ENCODE measurements at regions not wholly inside any gene's neighbourhood (a gene's known extent, or its start where the extent isn't known, plus 50 kb on each side); places are given as distances from the start of the nearest gene placed in this dataset.

GRCh38 chr17:56739376-56739775, 94.3 kb downstream of the C17orf67 start:
- no peak for TF ChIP-seq CEBPB (IDR thresholded peaks at IDR 0.05)
- TF ChIP-seq RAD21 (IDR thresholded peaks at IDR 0.05; ENCODE audit: low read depth) = no peak
- TF ChIP-seq TAF1 (IDR thresholded peaks at IDR 0.05; ENCODE audit: low read depth) = no peak
- no peak for TF ChIP-seq USF1 (IDR thresholded peaks at IDR 0.05)
- TF ChIP-seq EP300 (IDR thresholded peaks at IDR 0.05; ENCODE audit: borderline replicate concordance) = no peak
- TF ChIP-seq, protein P1, sequence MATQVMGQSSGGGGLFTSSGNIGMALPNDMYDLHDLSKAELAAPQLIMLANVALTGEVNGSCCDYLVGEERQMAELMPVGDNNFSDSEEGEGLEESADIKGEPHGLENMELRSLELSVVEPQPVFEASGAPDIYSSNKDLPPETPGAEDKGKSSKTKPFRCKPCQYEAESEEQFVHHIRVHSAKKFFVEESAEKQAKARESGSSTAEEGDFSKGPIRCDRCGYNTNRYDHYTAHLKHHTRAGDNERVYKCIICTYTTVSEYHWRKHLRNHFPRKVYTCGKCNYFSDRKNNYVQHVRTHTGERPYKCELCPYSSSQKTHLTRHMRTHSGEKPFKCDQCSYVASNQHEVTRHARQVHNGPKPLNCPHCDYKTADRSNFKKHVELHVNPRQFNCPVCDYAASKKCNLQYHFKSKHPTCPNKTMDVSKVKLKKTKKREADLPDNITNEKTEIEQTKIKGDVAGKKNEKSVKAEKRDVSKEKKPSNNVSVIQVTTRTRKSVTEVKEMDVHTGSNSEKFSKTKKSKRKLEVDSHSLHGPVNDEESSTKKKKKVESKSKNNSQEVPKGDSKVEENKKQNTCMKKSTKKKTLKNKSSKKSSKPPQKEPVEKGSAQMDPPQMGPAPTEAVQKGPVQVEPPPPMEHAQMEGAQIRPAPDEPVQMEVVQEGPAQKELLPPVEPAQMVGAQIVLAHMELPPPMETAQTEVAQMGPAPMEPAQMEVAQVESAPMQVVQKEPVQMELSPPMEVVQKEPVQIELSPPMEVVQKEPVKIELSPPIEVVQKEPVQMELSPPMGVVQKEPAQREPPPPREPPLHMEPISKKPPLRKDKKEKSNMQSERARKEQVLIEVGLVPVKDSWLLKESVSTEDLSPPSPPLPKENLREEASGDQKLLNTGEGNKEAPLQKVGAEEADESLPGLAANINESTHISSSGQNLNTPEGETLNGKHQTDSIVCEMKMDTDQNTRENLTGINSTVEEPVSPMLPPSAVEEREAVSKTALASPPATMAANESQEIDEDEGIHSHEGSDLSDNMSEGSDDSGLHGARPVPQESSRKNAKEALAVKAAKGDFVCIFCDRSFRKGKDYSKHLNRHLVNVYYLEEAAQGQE (IDR thresholded peaks at IDR 0.05; ENCODE audit: low read depth) = no peak
- TF ChIP-seq EGR1 (IDR thresholded peaks at IDR 0.05) = no peak
- TF ChIP-seq, protein P2, sequence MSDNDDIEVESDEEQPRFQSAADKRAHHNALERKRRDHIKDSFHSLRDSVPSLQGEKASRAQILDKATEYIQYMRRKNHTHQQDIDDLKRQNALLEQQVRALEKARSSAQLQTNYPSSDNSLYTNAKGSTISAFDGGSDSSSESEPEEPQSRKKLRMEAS (IDR thresholded peaks at IDR 0.05) = no peak
- TF ChIP-seq TEAD4 (IDR thresholded peaks at IDR 0.05) = no peak
- TF ChIP-seq CREB1 (IDR thresholded peaks at IDR 0.05; ENCODE audit: low read depth) = no peak
- TF ChIP-seq FOXM1 (IDR thresholded peaks at IDR 0.05; ENCODE audit: borderline replicate concordance, low read depth) = no peak
- no peak for TF ChIP-seq ZBTB7A (IDR thresholded peaks at IDR 0.05; ENCODE audit: low read depth)
